Hindlimb muscle (tissue), 1 donor: ENCODE measurements at regions not wholly inside any gene's neighbourhood (a gene's known extent, or its start where the extent isn't known, plus 50 kb on each side); places are given as distances from the start of the nearest gene placed in this dataset.

ENCODE experiments used
- DNase-seq: peaks from one replicate; pipeline ENCODE4 v3.0.0-alpha.2; 2013

GRCh38 chr15:69996321-69997160, 101.2 kb downstream of the TLE3 start:
- DNase-seq: no peak

- DNase-seq: no peak
These were observed 100.6 kb downstream of the TLE3 start for GRCh38 chr15:69997161-69997485.
